Neural progenitor cell (in vitro differentiated cells): ENCODE measurements at regions not wholly inside any gene's neighbourhood (a gene's known extent, or its start where the extent isn't known, plus 50 kb on each side); places are given as distances from the start of the nearest gene placed in this dataset.

Source experiments
- EZH2phosphoT487 ChIP-seq: fragments of 200-600 bp; sonication (generic); IDR thresholded peaks from 2 replicates; pipeline ENCODE4 v1.6.1; 2017; ENCODE audit warnings: antibody characterized with exemption
- TF ChIP-seq, protein P1 (sequence below): fragments of 200-600 bp; sonication (generic); IDR thresholded peaks from 2 replicates; pipeline ENCODE4 v1.5.1; 2017; ENCODE audit warnings: antibody characterized with exemption, mild to moderate bottlenecking

- TF ChIP-seq, protein P1, sequence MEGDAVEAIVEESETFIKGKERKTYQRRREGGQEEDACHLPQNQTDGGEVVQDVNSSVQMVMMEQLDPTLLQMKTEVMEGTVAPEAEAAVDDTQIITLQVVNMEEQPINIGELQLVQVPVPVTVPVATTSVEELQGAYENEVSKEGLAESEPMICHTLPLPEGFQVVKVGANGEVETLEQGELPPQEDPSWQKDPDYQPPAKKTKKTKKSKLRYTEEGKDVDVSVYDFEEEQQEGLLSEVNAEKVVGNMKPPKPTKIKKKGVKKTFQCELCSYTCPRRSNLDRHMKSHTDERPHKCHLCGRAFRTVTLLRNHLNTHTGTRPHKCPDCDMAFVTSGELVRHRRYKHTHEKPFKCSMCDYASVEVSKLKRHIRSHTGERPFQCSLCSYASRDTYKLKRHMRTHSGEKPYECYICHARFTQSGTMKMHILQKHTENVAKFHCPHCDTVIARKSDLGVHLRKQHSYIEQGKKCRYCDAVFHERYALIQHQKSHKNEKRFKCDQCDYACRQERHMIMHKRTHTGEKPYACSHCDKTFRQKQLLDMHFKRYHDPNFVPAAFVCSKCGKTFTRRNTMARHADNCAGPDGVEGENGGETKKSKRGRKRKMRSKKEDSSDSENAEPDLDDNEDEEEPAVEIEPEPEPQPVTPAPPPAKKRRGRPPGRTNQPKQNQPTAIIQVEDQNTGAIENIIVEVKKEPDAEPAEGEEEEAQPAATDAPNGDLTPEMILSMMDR, result no peak
- no peak for TF ChIP-seq EZH2phosphoT487
Measured at GRCh38 chr9:87128844-87129493, 181.7 kb upstream of the GAS1 start.
